Osteoblast (primary cell): ENCODE measurements at regions not wholly inside any gene's neighbourhood (a gene's known extent, or its start where the extent isn't known, plus 50 kb on each side); places are given as distances from the start of the nearest gene placed in this dataset.

Experiments
- DNase-seq: peaks from one replicate; pipeline ENCODE4 v3.0.0; 2011; ENCODE audit warnings: low spot score, mixed read lengths; ENCODE audit not compliant: insufficient read length; ENCODE audit errors: missing footprints
- H2AFZ ChIP-seq: 2 replicates; pipeline ENCODE4 v1.6.0; 2011; ENCODE audit warnings: mild to moderate bottlenecking, low read length
- H3K27ac ChIP-seq: 2 replicates; pipeline ENCODE4 v1.5.1; 2011; ENCODE audit warnings: mild to moderate bottlenecking, low read depth, low read length, moderate library complexity
- H3K27me3 ChIP-seq: 2 replicates; pipeline ENCODE4 v1.6.0; 2012; ENCODE audit warnings: mild to moderate bottlenecking, control low read depth, inconsistent platforms, low read length, moderate library complexity; ENCODE audit not compliant: insufficient read depth
- H3K36me3 ChIP-seq: 2 replicates; pipeline ENCODE4 v1.5.1; 2011; ENCODE audit warnings: mild to moderate bottlenecking, low read length, control low read depth, moderate library complexity; ENCODE audit not compliant: insufficient read depth
- H3K4me1 ChIP-seq: 2 replicates; pipeline ENCODE4 v1.5.1; 2011; ENCODE audit warnings: mild to moderate bottlenecking, low read length, control low read depth, moderate library complexity; ENCODE audit not compliant: insufficient read depth
- H3K4me2 ChIP-seq: 2 replicates; pipeline ENCODE4 v1.6.0; 2011; ENCODE audit warnings: mild to moderate bottlenecking, low read length; ENCODE audit not compliant: insufficient read depth
- H3K4me3 ChIP-seq: fragments of 200-600 bp; sonication (generic); 3 replicates; pipeline ENCODE4 v1.5.1; 2012; ENCODE audit warnings: mild to moderate bottlenecking, low read length, inconsistent platforms; ENCODE audit not compliant: insufficient read depth
- H3K79me2 ChIP-seq: 2 replicates; pipeline ENCODE4 v1.6.0; 2012; ENCODE audit warnings: mild to moderate bottlenecking, low read length, control low read depth, inconsistent platforms; ENCODE audit not compliant: insufficient read depth
- H3K9me3 ChIP-seq: 2 replicates; pipeline ENCODE4 v1.5.1; 2011; ENCODE audit warnings: low read depth, low read length, control low read depth
- H4K20me1 ChIP-seq: 2 replicates; pipeline ENCODE4 v1.6.0; 2012; ENCODE audit warnings: mild to moderate bottlenecking, low read length, control low read depth; ENCODE audit not compliant: insufficient read depth
- TF ChIP-seq, protein P1 (sequence below): IDR thresholded peaks from 2 replicates; pipeline ENCODE4 v1.5.1; 2011; ENCODE audit warnings: mild to moderate bottlenecking, low read depth, low read length, moderate library complexity; ENCODE audit errors: extremely low read depth

GRCh38 chrX:6460893-6461490 lies 73.9 kb downstream of the VCX3A start:
- no peak for DNase-seq
- Histone ChIP-seq H3K27me3 (no peaks in the 10 kb centered on the region), H3K4me3 (no peak overlapping the region), H3K27ac (no peak overlapping the region), H2AFZ (no peak overlapping the region), H3K36me3 (no peaks in the 10 kb centered on the region), H3K4me2 (no peak overlapping the region), H3K4me1 (no peaks in the 10 kb centered on the region), H4K20me1 (no peaks in the 10 kb centered on the region), H3K79me2 (no peaks in the 10 kb centered on the region), H3K9me3 (peaks cover 7% of the 10 kb centered on the region)
- TF ChIP-seq, protein P1, sequence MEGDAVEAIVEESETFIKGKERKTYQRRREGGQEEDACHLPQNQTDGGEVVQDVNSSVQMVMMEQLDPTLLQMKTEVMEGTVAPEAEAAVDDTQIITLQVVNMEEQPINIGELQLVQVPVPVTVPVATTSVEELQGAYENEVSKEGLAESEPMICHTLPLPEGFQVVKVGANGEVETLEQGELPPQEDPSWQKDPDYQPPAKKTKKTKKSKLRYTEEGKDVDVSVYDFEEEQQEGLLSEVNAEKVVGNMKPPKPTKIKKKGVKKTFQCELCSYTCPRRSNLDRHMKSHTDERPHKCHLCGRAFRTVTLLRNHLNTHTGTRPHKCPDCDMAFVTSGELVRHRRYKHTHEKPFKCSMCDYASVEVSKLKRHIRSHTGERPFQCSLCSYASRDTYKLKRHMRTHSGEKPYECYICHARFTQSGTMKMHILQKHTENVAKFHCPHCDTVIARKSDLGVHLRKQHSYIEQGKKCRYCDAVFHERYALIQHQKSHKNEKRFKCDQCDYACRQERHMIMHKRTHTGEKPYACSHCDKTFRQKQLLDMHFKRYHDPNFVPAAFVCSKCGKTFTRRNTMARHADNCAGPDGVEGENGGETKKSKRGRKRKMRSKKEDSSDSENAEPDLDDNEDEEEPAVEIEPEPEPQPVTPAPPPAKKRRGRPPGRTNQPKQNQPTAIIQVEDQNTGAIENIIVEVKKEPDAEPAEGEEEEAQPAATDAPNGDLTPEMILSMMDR = no peak

- Histone ChIP-seq H3K27ac (no peak overlapping the region), H2AFZ (no peak overlapping the region), H4K20me1 (no peaks in the 10 kb centered on the region), H3K4me2 (no peak overlapping the region), H3K36me3 (no peaks in the 10 kb centered on the region), H3K79me2 (no peaks in the 10 kb centered on the region), H3K27me3 (no peaks in the 10 kb centered on the region), H3K4me3 (no peak overlapping the region), H3K4me1 (no peaks in the 10 kb centered on the region), H3K9me3 (no peaks in the 10 kb centered on the region)
- TF ChIP-seq, protein P1 = no peak
- DNase-seq = no peak
These were observed 78.7 kb downstream of the VCX3A start for GRCh38 chrX:6456196-6456595.

GRCh38 chrX:6449946-6450345 lies 85.0 kb downstream of the VCX3A start:
- H4K20me1 ChIP-seq = no peaks in the 10 kb centered on the region
- no peaks in the 10 kb centered on the region for H3K79me2 ChIP-seq
- H3K4me3 ChIP-seq = no peak overlapping the region
- TF ChIP-seq, protein P1 = no peak
- no peak overlapping the region for H2AFZ ChIP-seq
- no peak overlapping the region for H3K27ac ChIP-seq
- no peaks in the 10 kb centered on the region for H3K9me3 ChIP-seq
- no peaks in the 10 kb centered on the region for H3K27me3 ChIP-seq
- no peak overlapping the region for H3K4me2 ChIP-seq
- H3K4me1 ChIP-seq = no peaks in the 10 kb centered on the region
- H3K36me3 ChIP-seq = no peaks in the 10 kb centered on the region
- DNase-seq = no peak

DNA sequence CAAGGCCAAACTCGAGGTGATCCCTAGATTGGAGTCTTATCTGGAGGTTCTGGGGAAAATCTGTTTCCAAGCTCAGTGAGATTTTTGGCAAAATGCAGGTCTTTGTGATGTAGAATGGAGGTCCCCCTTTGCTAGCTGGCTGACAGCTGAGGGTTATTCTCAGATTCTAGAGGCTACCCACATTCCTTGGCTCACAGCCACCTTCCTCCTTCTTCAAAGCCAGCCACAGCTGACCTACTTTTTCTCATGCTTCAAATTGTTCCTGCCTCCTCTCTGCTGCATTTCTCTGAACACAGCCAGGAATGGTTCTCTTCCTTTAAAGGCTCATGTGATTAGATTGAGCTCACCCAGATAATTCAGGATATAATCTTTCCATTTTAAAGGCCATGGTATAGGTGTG lies 86.9 kb downstream of the VCX3A start:
- no peaks in the 10 kb centered on the region for H4K20me1 ChIP-seq
- no peak overlapping the region for H3K27ac ChIP-seq
- H3K4me3 ChIP-seq = no peak overlapping the region
- no peaks in the 10 kb centered on the region for H3K4me1 ChIP-seq
- no peaks in the 10 kb centered on the region for H3K36me3 ChIP-seq
- no peak overlapping the region for H2AFZ ChIP-seq
- DNase-seq = no peak
- no peaks in the 10 kb centered on the region for H3K79me2 ChIP-seq
- TF ChIP-seq, protein P1 = no peak
- H3K4me2 ChIP-seq = no peak overlapping the region
- no peaks in the 10 kb centered on the region for H3K9me3 ChIP-seq
- H3K27me3 ChIP-seq = no peaks in the 10 kb centered on the region
